ENCODE measurements at regions not wholly inside any gene's neighbourhood (a gene's known extent, or its start where the extent isn't known, plus 50 kb on each side); places are given as distances from the start of the nearest gene placed in this dataset.

- DNase-seq (ENCODE audit: insufficient read length, low spot score), result no peak
- TF ChIP-seq POU2F2 (IDR thresholded peaks at IDR 0.05; ENCODE audit: low read depth, low read length) (no peak), PAX5 (IDR thresholded peaks at IDR 0.05; ENCODE audit: insufficient read depth, low read length, severe bottlenecking) (no peak), SPI1 (IDR thresholded peaks at IDR 0.05; ENCODE audit: low read depth, low read length) (no peak), POLR2AphosphoS5 (IDR thresholded peaks at IDR 0.05; ENCODE audit: low read depth, low read length) (no peak), POLR2A (IDR thresholded peaks at IDR 0.05; ENCODE audit: low read depth, low read length) (no peak), TAF1 (IDR thresholded peaks at IDR 0.05; ENCODE audit: low read depth, low read length) (no peak)
- no peak for FAIRE-seq
Observed at GRCh38 chr2:8033546-8034096, 648.2 kb upstream of the ID2 start.

- no peak for DNase-seq (ENCODE audit: insufficient read length, low spot score)
- TF ChIP-seq POU2F2 (IDR thresholded peaks at IDR 0.05; ENCODE audit: low read depth, low read length) (no peak), PAX5 (IDR thresholded peaks at IDR 0.05; ENCODE audit: insufficient read depth, low read length, severe bottlenecking) (peak; percentile 73)
- FAIRE-seq, result no peak
Observed at GRCh38 chr2:8036366-8036765, 645.5 kb upstream of the ID2 start.

GRCh38 chr2:8039732-8040131 is 642.1 kb upstream of the ID2 start:
- FAIRE-seq, result no peak

GRCh38 chr2:8043295-8043694 is 638.6 kb upstream of the ID2 start:
- DNase-seq (ENCODE audit: insufficient read length, low spot score), result no peak
- no peak for FAIRE-seq
- no peak for TF ChIP-seq TAF1 (IDR thresholded peaks at IDR 0.05; ENCODE audit: low read depth, low read length)
- no peak for TF ChIP-seq POLR2A (IDR thresholded peaks at IDR 0.05; ENCODE audit: low read depth, low read length)

More at GRCh38 chr2:8039732-8040131, 642.1 kb upstream of the ID2 start:
- TF ChIP-seq POLR2A (IDR thresholded peaks at IDR 0.05; ENCODE audit: low read depth, low read length), result no peak
- TF ChIP-seq POLR2AphosphoS5 (IDR thresholded peaks at IDR 0.05; ENCODE audit: low read depth, low read length), result no peak
- no peak for DNase-seq (ENCODE audit: insufficient read length, low spot score)

GRCh38 chr2:8044046-8044594 is 637.7 kb upstream of the ID2 start:
- FAIRE-seq (no peak), DNase-seq (ENCODE audit: insufficient read length, low spot score) (no peak)
- TF ChIP-seq TAF1 (IDR thresholded peaks at IDR 0.05; ENCODE audit: low read depth, low read length) (no peak), POLR2AphosphoS5 (IDR thresholded peaks at IDR 0.05; ENCODE audit: low read depth, low read length) (no peak), PAX5 (IDR thresholded peaks at IDR 0.05; ENCODE audit: insufficient read depth, low read length, severe bottlenecking) (no peak), SPI1 (IDR thresholded peaks at IDR 0.05; ENCODE audit: low read depth, low read length) (no peak), POLR2A (IDR thresholded peaks at IDR 0.05; ENCODE audit: low read depth, low read length) (no peak), POU2F2 (IDR thresholded peaks at IDR 0.05; ENCODE audit: low read depth, low read length) (no peak)

GRCh38 chr2:8045081-8045614 is 636.7 kb upstream of the ID2 start:
- no peak for TF ChIP-seq SPI1 (IDR thresholded peaks at IDR 0.05; ENCODE audit: low read depth, low read length)
- TF ChIP-seq POLR2A (IDR thresholded peaks at IDR 0.05; ENCODE audit: low read depth, low read length), result no peak
- no peak for TF ChIP-seq TAF1 (IDR thresholded peaks at IDR 0.05; ENCODE audit: low read depth, low read length)
- TF ChIP-seq POLR2AphosphoS5 (IDR thresholded peaks at IDR 0.05; ENCODE audit: low read depth, low read length), result no peak
- no peak for TF ChIP-seq PAX5 (IDR thresholded peaks at IDR 0.05; ENCODE audit: insufficient read depth, low read length, severe bottlenecking)
- TF ChIP-seq POU2F2 (IDR thresholded peaks at IDR 0.05; ENCODE audit: low read depth, low read length), result no peak
- FAIRE-seq (no peak), DNase-seq (ENCODE audit: insufficient read length, low spot score) (no peak)

- FAIRE-seq, result no peak
- no peak for DNase-seq (ENCODE audit: insufficient read length, low spot score)
- TF ChIP-seq POLR2AphosphoS5 (IDR thresholded peaks at IDR 0.05; ENCODE audit: low read depth, low read length) (no peak), POLR2A (IDR thresholded peaks at IDR 0.05; ENCODE audit: low read depth, low read length) (no peak), POU2F2 (IDR thresholded peaks at IDR 0.05; ENCODE audit: low read depth, low read length) (no peak), PAX5 (IDR thresholded peaks at IDR 0.05; ENCODE audit: insufficient read depth, low read length, severe bottlenecking) (no peak), SPI1 (IDR thresholded peaks at IDR 0.05; ENCODE audit: low read depth, low read length) (no peak), TAF1 (IDR thresholded peaks at IDR 0.05; ENCODE audit: low read depth, low read length) (no peak)
Observed at GRCh38 chr2:8046849-8047248, 635.0 kb upstream of the ID2 start.

GRCh38 chr2:8049176-8049575 is 632.7 kb upstream of the ID2 start:
- TF ChIP-seq SPI1 (IDR thresholded peaks at IDR 0.05; ENCODE audit: low read depth, low read length), result no peak
- no peak for TF ChIP-seq TAF1 (IDR thresholded peaks at IDR 0.05; ENCODE audit: low read depth, low read length)
- TF ChIP-seq POLR2A (IDR thresholded peaks at IDR 0.05; ENCODE audit: low read depth, low read length), result no peak
- no peak for TF ChIP-seq PAX5 (IDR thresholded peaks at IDR 0.05; ENCODE audit: insufficient read depth, low read length, severe bottlenecking)
- no peak for TF ChIP-seq POLR2AphosphoS5 (IDR thresholded peaks at IDR 0.05; ENCODE audit: low read depth, low read length)
- no peak for TF ChIP-seq POU2F2 (IDR thresholded peaks at IDR 0.05; ENCODE audit: low read depth, low read length)
- DNase-seq (ENCODE audit: insufficient read length, low spot score) (no peak), FAIRE-seq (no peak)

GRCh38 chr2:8049851-8050571 is 631.8 kb upstream of the ID2 start:
- FAIRE-seq (peak; percentile 87), DNase-seq (ENCODE audit: insufficient read length, low spot score) (no peak)
- no peak for TF ChIP-seq POU2F2 (IDR thresholded peaks at IDR 0.05; ENCODE audit: low read depth, low read length)
- no peak for TF ChIP-seq TAF1 (IDR thresholded peaks at IDR 0.05; ENCODE audit: low read depth, low read length)
- TF ChIP-seq SPI1 (IDR thresholded peaks at IDR 0.05; ENCODE audit: low read depth, low read length), result 0 out of 2 replicates have a peak, but pooled peaks have one; percentile 41
- no peak for TF ChIP-seq PAX5 (IDR thresholded peaks at IDR 0.05; ENCODE audit: insufficient read depth, low read length, severe bottlenecking)
- TF ChIP-seq POLR2A (IDR thresholded peaks at IDR 0.05; ENCODE audit: low read depth, low read length), result no peak
- TF ChIP-seq POLR2AphosphoS5 (IDR thresholded peaks at IDR 0.05; ENCODE audit: low read depth, low read length), result no peak

- no peak for DNase-seq (ENCODE audit: insufficient read length, low spot score)
- no peak for TF ChIP-seq TAF1 (IDR thresholded peaks at IDR 0.05; ENCODE audit: low read depth, low read length)
- TF ChIP-seq PAX5 (IDR thresholded peaks at IDR 0.05; ENCODE audit: insufficient read depth, low read length, severe bottlenecking), result no peak
- TF ChIP-seq POU2F2 (IDR thresholded peaks at IDR 0.05; ENCODE audit: low read depth, low read length), result no peak
- no peak for FAIRE-seq
Observed at GRCh38 chr2:8053216-8053615, 628.6 kb upstream of the ID2 start.

Measured in GM12891 (cell line).